ENCODE measurements at regions not wholly inside any gene's neighbourhood (a gene's known extent, or its start where the extent isn't known, plus 50 kb on each side); places are given as distances from the start of the nearest gene placed in this dataset.

DNA sequence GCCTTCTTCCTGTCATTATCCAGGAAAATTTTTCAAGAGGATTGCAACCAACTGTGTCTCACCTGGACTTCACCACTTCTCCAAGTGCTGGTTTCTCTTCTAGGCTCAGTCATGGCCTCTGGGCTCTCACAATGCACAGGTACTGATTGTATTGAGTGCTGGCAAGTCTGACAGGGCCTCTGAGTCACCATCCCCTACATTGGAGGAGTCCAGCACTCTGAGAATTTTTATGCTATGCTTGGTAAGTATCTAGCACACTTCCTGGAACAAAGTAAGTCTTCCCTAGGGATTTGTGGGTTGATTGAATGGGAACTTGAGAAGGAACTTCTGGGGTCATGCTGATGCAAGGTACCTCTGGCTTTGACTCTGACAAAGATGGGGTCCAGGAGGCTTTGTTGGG lies 147.2 kb upstream of the CELF4 start:
- DNase-seq, result no peak

DNA sequence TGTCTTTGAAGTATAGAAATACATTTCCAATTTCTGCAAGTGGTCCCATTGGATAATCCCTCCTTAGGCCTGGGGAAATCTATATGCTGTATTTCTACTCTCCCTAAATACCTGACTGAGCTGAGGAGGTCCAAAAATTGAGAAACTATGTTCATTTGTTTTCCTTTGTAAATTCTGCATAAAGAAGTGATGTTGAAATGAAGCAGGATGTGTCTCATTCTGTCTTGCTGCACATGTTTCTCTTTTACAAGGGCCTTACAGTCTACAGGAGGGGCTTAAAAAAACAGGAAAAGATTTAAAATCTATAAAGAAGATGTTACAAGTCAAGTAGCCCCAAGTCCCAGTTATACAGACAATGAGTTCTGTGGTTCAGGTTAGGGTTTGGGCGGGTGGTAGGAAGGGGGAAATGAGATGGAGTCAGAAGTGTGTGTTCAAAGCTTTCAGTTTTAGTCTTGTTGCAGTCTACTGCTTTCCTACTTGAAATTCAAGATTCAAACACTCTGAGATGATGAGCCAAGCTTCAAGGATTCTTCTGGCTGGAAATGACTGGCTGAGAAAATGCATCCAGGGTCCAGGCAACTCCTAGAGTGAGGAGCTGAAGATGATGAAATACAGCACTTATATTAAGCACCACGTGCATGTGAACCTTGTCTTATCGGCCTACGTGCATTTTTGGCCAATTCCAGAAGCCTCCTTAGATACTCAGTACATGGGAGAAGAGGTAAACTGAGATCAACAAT lies 146.3 kb upstream of the CELF4 start:
- DNase-seq, result no peak

DNA sequence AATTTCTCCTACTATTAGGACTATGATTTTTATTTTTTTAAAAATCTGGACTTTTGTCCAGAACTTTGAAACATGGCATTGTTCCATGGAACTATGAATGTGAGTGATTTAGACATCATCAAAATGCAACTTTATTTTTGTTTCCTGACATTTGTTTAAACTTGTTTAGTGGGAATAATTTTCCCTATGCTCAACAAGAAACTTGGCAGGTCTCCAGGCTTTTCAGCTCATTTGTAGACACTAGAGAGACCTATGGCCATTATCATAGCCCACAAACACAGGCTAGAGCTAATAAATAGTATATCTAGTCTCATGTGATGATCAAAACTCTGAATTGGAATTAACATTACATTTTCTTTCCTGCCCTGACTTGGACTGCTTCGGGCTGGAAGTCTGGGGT lies 145.1 kb upstream of the CELF4 start:
- DNase-seq, result no peak

DNA sequence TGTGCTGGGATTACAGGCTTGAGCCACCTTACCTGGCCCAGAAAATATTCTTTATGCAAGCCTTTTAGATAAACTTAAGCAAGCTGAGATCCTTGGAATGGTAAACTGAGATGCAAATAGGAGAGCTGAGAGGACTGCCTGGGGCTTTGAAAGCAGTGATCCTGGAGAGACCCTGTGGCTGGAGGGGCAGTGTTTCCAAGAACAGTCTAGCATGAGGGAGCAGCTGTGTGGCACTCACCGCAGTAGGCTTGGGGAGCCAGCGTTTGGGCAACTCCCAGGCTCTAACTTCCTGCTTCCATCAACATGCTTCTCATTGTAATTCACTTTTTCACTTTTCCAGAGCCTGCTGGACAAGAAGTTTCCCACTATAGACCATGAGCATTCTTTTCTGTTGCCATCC lies 144.1 kb upstream of the CELF4 start:
- DNase-seq, result no peak

DNA sequence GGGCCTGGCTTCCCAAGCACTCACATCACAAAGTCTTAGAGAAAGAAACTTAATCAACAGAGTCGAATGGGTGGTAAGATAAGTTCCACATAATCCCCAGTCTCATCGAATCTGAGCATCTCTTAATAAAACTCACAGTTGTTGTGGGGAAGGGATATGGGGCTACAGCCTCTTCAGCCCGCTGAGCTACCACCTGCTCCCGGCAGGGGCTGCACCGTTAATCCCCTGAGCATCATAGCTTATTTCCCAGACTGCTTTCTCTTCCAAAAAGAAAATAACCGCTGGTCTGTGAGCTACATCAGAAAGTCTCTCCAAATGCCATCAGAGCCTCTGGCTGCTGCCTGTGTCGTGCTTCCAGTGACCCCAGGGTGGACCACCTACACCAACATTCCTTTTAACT lies 139.4 kb upstream of the CELF4 start:
- no peak for DNase-seq

DNA sequence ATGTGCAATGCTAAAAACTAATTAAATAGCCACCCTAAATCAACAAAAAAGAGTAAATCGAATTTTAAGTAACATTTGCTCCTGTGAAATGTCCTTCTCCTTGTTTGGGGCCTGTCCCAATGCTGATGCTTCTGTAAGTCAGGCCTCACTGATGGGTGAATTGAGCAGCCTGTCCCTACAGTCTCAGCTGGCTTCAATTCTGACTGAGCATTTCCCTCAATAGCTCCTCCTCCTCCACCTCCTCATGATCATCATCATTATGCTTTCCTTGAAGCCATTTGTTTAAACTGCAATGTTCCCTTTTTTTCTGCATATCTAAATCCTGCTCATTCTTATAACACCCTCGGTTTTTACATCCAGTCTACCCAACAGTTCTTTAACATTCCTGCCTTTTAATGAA lies 137.2 kb upstream of the CELF4 start:
- no peak for DNase-seq

DNA sequence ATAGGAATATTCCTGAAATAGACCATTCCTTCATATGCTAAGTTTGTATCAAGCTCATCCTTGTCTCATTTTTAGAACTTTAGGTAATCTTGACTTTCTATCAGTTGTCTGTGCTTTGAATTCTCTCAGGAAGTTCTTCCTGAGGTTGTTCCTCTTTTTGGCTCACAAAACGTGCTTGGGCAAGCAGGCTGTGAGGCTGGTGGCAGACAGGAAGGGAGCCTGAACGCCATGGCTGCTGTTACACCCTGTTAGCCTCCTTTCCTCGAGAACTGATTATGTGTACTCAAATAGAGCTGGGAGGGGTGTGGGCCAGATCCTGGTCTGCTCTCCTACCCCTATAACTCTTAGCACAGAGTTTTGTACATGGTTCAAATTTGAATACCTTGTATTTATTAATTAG lies 136.4 kb upstream of the CELF4 start:
- DNase-seq, result no peak

DNA sequence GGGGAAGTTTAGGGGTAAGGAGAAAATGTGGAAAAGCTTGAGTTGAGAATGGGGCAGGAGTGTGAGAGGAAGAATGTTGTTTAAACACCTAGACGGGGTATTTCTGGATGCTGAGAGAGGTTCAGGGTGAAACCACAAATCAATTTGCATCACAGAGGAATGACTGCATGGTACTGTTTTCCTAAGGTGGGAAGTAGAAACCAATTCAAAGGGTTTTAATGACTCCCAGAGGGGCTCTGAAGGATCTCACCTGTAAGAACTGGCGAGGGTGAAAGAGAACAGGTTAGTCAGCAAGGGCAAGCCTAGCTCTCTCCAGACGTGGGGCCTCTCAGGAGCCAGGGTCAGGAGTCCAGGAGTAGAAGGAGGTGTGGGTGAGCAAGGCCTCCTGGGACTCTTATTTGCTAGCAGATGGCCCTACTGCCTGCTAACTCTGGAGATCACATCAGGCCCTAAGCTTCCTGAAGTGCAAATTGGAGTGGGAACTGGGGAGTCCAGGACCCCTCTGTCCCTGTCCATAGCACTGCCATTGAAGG lies 133.0 kb upstream of the CELF4 start:
- DNase-seq, result no peak

DNA sequence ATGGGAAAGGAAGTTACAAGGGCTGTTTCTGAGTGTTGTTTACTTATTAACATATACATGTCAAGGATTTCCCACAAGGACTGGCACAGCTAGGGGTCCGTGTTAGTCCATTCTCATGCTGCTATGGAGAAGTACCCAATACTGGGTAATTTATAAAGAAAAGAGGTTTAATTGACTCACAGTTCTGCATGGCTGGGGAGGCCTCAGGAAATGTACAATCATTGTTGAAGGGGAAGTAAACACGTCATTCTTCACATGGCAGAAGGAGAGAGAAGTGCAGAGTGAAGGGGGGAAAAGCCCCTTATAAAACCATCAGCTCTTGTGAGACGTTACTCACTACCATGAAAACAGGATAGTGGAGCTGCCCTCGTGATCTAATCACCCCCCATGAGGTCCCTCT lies 128.9 kb upstream of the CELF4 start:
- no peak for DNase-seq

DNA sequence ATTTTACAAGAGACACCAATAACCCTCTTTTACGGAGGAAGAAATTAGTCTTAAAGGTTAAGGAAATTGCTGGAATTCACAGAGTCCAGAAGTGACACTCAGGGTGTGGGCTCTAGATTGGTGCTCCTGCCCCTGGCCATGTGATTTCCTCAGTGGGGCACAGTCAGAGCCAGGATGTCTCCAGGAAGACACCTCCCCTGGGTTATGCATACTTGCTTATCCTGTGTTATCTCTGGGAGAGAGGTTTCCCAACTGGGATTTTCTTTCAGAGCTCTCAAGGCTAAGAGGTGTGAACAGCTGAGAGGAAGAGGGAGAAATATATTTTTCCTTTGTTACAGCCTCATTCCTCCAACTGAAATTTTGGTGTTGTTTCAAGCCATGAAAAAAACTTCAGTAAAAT lies 125.6 kb upstream of the CELF4 start:
- no peak for DNase-seq

DNA sequence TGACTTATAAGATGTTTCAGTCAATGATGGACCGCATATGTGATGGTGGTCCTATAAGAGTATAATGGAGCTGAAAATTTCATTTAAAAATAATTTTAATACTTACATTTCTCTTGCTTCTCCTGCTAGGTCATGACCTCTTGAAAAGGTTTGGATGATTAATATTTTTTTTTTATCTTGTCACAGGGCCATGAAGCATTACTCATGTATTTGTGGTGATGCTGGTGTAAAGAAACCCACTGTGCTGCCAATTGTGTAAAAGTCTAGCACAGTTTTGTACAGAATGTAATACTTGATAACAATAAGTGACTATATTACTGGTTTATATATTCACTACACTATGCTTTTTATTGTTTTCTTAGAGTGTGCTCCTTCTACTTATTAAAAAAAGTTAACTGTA lies 124.2 kb upstream of the CELF4 start:
- no peak for DNase-seq

DNA sequence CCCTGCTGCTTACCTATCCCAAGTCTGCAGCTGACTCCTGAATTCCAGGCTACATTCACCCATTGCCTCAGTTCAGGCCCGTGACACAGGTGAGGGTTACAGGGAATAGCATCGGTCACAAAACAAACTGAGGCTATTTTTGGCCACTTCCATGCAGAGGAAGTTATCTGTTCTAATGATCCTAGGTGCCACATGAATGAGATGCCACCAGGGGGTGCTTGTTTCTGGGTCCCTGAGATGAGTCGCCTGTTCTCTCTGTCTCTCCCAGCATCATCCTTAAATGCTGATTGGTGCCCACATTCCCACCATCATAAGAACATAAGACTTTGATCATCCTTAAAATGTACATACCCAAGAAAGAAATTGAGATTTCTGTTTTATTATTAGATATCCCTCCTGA lies 119.0 kb upstream of the CELF4 start:
- DNase-seq, result no peak

DNA sequence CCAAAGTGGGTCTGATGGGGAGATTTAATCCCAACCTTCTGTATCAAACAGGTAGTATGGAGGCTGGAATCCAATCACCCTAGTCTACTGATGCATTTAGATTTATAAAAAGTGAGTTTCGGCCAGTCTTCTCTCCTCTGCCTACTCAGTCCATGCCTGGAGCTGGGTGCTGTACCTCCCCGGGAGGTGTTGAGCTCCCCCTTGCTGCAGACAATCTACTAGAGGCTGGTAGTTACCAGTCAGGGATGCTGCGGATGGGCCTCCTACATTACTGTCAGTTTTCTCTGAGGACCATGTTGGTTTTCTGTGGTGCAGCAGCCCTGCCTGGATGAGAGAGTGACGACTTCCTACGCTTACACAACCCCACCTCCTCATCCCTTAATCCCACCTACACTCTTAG lies 118.6 kb upstream of the CELF4 start:
- no peak for DNase-seq

DNA sequence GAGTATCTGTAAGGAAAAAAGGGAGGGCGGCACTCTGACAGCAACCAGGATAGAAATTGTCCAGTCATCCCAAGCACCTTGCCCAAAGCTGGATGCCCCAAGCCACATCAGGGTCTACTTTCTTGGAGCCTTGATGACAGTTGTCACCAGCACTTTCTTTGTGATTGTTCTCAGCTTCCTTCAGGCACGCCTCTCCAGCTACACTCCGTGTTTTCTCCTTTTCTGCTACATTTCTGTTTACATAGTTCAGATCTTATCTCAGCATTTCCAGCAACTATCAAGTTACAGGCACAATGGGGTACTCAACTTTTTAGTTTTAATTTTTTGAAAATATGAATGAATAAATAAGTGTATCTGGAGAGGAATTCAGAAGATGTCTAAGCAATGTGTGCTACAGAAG lies 115.3 kb upstream of the CELF4 start:
- no peak for DNase-seq

DNA sequence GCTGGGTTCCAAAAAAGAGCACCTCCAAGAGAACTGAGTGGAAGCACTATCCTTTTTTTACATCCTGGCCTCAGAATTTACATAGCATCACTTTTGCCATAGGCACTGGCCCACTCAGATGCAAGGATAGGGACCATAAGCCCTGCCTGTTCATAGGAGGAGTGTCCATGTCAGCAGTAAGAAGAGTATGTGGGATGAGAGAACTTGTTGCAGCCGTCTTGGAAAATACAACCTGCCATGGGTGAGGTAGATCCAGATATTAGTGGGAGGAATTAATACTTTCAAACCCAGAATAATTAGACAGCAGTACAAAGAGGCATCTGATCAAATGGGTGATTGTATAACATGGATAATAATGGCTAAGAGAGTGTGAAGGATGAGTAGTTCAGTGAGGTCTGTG lies 110.7 kb upstream of the CELF4 start:
- no peak for DNase-seq

DNA sequence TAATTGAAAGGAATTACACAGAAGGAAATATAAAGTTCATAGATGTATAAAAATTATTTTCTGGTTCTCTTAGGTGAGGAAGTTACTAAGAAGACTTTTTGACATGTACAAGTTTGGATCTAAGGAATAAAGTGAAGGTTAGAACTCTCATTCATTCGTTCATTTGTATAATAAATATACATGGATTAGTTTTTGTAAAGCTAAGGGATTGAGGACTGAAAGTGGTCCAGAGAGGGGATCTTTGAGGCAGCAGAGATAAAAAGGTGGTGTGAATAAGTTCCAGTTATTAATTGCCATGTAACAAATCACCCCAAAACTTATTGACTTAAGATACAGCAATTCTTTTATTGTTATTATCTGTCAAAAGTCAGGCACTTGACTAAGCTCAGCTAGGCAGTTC lies 110.1 kb upstream of the CELF4 start:
- no peak for DNase-seq

DNA sequence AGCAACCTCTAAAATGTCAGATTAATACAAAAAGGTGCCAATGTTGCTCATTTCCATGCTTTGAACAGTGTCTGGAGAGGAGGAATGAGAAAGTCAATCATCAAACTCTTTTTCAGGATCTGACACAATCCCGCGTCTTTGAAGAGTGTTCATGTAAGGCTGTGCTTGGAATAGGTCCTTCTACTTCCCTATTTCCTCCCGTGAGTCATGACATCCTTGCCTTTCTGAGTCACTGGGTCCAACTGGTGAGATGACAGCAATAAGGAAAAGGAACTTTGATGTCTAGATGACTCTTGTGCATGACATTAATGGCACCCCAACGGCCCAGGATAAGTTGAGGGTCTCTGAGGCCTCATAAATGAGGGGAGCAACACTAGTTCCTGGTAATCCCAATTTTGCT lies 109.0 kb upstream of the CELF4 start:
- no peak for DNase-seq

DNA sequence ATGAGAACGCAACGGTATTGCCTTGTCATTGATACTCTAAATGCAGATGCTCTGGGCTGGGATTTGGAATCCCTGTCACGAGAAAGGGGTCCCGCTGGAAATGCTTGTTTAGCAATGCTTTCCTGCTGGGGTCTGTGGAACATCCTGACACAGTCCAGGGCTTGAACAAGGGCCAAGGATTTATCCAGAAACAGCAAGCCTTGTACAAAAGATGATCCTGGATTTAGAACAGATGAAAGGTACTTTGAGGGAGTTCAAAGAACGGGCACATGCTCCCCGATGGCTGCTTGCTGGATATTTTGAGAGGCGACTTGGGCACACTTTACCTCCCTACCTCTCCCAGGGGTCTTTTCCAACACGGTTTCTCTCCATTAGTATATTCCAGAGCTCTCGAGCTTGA lies 108.1 kb upstream of the CELF4 start:
- DNase-seq, result no peak

DNA sequence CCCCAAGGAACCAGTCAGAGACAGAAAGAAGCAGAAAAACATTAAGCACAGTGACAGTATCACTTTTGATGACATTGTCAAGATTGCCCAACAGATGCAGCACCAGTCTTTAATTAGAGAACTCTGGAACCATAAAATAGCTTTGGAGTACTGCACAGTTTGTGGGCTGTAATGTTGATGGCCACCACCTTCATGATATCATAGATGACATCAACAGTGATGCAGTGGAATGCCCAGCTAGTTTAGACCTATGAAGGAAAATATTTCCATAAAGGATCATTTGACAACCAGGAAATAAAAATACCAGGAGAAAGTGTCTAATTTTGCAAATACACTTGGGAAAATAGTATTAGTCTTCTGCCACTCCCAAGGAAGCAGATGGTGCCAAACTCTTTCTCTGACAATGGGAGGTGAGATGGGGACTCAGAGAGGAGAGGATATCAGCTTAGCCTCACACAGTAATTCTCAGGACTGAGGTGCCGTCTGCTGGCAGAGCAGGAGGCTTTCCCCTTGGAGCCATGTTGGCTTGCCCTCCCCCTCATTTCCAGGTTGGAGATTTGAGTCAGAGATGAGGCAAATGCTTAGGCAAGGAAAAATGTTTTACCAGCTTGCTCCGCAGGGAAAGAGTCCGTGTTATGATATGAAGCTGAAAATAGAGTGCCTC lies 107.5 kb upstream of the CELF4 start:
- no peak for DNase-seq

DNA sequence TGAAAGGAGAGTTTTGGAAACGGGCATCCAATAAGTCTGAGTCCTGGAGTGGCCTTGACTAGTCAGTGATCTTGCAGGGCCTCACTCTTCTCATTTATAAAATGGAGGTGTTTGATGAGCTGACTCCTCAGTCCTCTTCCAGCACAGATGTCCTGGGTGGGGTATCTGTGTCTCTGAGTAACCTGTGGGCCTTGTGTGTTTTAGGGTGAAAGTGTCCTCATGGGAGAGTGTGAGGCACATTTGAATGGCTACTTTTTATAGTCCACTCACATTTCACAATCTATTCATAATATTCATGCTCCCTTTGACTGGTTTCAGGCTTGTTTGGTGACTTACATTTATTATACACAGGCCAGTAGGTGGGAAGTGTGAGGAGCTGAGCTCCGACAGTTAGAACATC lies 106.4 kb upstream of the CELF4 start:
- DNase-seq, result no peak

DNA sequence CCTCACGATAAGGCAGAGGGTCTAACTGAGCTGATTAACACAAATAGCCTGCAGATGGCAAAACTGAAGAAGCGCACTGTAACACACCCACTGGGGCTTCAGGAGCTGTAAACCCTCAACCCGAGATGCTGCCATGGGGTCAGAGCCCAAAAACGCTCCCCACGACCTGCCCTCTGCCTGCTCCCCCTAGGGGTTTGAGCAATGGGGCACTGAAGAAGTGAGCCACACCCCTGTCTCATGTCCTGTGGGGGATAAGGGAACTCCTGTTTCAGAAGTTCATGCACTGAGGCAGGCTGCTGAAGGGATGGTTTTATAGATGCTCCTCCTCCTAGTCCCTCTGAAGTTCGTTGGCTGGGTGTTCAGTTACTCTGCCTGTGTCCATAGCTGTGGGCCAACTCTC lies 105.9 kb upstream of the CELF4 start:
- no peak for DNase-seq

DNA sequence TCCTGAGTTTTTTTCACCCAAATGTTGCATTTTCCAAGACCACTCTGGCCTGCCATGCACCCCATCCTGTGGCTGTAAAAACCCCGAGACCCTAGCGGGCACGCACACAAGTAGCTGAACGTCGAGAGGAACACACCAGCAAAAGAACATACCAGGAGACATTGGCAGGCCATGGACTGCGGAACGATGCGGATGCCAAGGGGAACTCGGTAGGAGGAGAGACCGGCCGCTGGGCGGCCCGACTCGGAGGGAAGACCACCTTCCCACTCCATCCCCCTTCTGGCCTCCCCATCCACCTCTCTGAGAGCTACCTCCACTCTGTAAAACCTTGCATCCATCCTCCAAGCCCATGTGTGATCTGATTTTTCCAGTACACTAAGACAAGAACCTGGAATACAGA lies 105.5 kb upstream of the CELF4 start:
- DNase-seq, result no peak

DNA sequence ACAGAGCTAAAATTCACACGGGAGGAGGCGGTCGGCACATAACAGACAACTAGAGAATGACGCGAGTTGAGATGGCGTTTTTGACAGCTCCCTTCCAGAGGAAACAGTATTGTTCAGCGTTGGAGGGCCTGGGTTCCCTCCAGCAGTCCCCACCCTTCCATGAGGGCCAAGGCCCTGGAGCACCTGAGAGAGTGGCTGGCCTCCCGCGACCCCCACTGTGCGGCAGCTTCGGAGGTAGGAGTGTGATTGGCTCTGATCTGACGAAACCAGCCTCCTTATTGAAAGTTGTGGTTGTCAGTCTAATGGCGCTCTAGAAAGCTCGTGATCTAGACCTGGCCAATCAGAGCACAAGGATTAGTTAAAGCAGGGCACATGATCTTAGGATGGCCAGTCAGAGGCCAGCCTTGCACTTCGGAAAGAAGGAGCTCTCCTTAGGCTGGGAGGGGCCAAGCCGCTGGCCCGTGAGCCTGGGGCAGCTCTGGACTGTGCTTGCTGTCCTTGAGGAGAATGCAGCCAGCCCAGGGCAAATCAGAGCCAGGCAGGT lies 104.5 kb upstream of the CELF4 start:
- DNase-seq, result no peak

DNA sequence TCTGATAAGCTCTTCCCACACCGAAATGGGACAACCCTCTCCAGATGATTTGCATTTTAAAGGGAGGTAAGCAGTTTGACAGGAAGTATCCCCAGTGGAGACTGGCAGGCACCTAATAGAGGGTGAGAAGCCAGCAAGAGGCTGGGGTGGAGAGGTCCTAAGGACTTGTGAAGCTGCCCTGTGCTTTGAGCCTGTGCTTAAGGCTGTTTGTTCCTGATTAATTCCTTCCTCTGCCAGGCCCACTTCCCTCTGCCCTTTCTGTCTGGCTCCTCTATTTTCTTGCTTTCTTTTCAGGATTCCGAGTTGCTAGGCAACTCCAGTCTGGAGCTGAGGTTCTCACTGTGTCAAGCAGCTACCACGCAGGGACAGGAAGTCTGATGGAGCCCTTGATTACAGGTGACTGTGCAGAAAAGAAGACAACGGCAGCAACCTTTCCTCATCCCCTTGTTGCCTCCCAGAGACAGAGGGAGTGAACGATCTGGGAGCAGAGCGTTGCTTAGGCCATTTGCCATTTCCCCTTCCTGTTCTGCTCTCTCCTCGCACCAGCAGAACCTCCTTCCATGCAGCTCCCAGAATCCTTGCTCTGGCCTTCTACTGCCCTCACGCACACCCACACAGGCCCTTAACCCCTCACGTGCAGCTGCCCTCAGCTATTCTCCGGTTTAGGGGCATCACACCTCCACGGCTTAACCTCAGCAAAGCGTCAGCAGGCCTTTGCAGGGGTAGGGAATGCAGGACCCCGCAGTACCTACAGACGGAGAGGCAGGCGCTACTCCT lies 103.6 kb upstream of the CELF4 start:
- no peak for DNase-seq
